Activated CD4-positive, alpha-beta T cell treated with anti-CD3 and anti-CD28 coated beads, Interleukin-2, amount 50 U/mL, for 48 hours (primary cell): ENCODE measurements at regions not wholly inside any gene's neighbourhood (a gene's known extent, or its start where the extent isn't known, plus 50 kb on each side); places are given as distances from the start of the nearest gene placed in this dataset.
"Not testable (repeated sequence)": the region's sequence is repeated elsewhere in the genome, so short reads cannot be mapped to it uniquely, and the experiment has no call there.

Source experiments
- DNase-seq, 2 experiments: peaks; one replicate each; pipeline ENCODE4 v3.0.0-alpha.2; 2020

- no peak for DNase-seq
These were observed 313.6 kb downstream of the TBC1D32 start for GRCh38 chr6:121020656-121021055.

- DNase-seq, result no peak
These were observed 325.7 kb downstream of the TBC1D32 start for GRCh38 chr6:121008553-121008952.

GRCh38 chr6:121006024-121006423 lies 328.3 kb downstream of the TBC1D32 start:
- DNase-seq, result no peak

- no peak for DNase-seq
These were observed 333.9 kb downstream of the TBC1D32 start for GRCh38 chr6:121000381-121000780.

- no peak for DNase-seq
These were observed 337.9 kb downstream of the TBC1D32 start for GRCh38 chr6:120996340-120996739.

- DNase-seq, result no peak
These were observed 339.7 kb downstream of the TBC1D32 start for GRCh38 chr6:120994573-120994967.

- no peak for DNase-seq
These were observed 340.2 kb downstream of the TBC1D32 start for GRCh38 chr6:120993929-120994572.

GRCh38 chr6:120992257-120992656 lies 342.0 kb downstream of the TBC1D32 start:
- DNase-seq, result no peak

GRCh38 chr6:120990866-120991265 lies 343.4 kb downstream of the TBC1D32 start:
- no peak for DNase-seq

- no peak for DNase-seq
These were observed 352.4 kb downstream of the TBC1D32 start for GRCh38 chr6:120981835-120982234.

- DNase-seq, result no peak
These were observed 368.0 kb downstream of the TBC1D32 start for GRCh38 chr6:120966321-120966720.

- DNase-seq, result no peak
These were observed 368.5 kb downstream of the TBC1D32 start for GRCh38 chr6:120965814-120966213.

- DNase-seq, result no peak
These were observed 373.5 kb downstream of the TBC1D32 start for GRCh38 chr6:120960761-120961160.

- DNase-seq, result no peak
These were observed 380.2 kb downstream of the TBC1D32 start for GRCh38 chr6:120954111-120954510.

- no peak for DNase-seq
These were observed 383.0 kb downstream of the TBC1D32 start for GRCh38 chr6:120951258-120951657.

- DNase-seq, result no peak
These were observed 387.2 kb downstream of the TBC1D32 start for GRCh38 chr6:120947111-120947510.

- DNase-seq, result no peak
These were observed 388.2 kb downstream of the TBC1D32 start for GRCh38 chr6:120945905-120946594.

GRCh38 chr6:120938876-120939472 lies 395.3 kb downstream of the TBC1D32 start:
- no peak for DNase-seq

- no peak for DNase-seq
These were observed 396.0 kb downstream of the TBC1D32 start for GRCh38 chr6:120938164-120938875.

GRCh38 chr6:120935908-120936307 lies 398.4 kb downstream of the TBC1D32 start:
- DNase-seq, result no peak

- no peak for DNase-seq
These were observed 399.3 kb downstream of the TBC1D32 start for GRCh38 chr6:120935016-120935415.

GRCh38 chr6:120931520-120932180 lies 402.6 kb downstream of the TBC1D32 start:
- not testable (repeated sequence) for DNase-seq

- DNase-seq, result not testable (repeated sequence)
These were observed 403.8 kb downstream of the TBC1D32 start for GRCh38 chr6:120930500-120930899.
